Neural cell (in vitro differentiated cells): ENCODE measurements at regions not wholly inside any gene's neighbourhood (a gene's known extent, or its start where the extent isn't known, plus 50 kb on each side); places are given as distances from the start of the nearest gene placed in this dataset.
"Not testable (repeated sequence)": the region's sequence is repeated elsewhere in the genome, so short reads cannot be mapped to it uniquely, and the experiment has no call there.

Experiments used
- H2AFZ ChIP-seq: fragments of 200-600, 300-800 bp; sonication (generic), shearing (Covaris generic); 2 replicates; pipeline ENCODE4 v1.6.0; 2014; ENCODE audit warnings: low read depth, mild to moderate bottlenecking, antibody characterized with exemption, low read length, moderate library complexity
- H3F3A ChIP-seq: fragments of 200-600 bp; shearing (Covaris generic); 2 replicates; pipeline ENCODE4 v1.6.1; 2016; ENCODE audit warnings: mild to moderate bottlenecking, moderate library complexity, mixed read lengths, antibody characterized with exemption, low read length; ENCODE audit not compliant: insufficient read depth, poor library complexity, severe bottlenecking
- H3K27ac ChIP-seq: fragments of 200-600, 300-800 bp; sonication (generic), shearing (Covaris generic); 2 replicates; pipeline ENCODE4 v1.5.1; 2014; ENCODE audit warnings: mild to moderate bottlenecking, low read length, moderate library complexity
- H3K27me3 ChIP-seq: fragments of 300-800, 200-600 bp; sonication (generic), shearing (Covaris generic); 2 replicates; pipeline ENCODE4 v1.6.0; 2014; ENCODE audit warnings: mild to moderate bottlenecking, low read depth, low read length, moderate library complexity; ENCODE audit not compliant: insufficient read depth
- H3K36me3 ChIP-seq: fragments of 300-800, 200-600 bp; sonication (generic), shearing (Covaris generic); 2 replicates; pipeline ENCODE4 v1.5.1; 2014; ENCODE audit warnings: mild to moderate bottlenecking, antibody characterized with exemption, low read length, moderate library complexity; ENCODE audit not compliant: insufficient read depth
- H3K4me2 ChIP-seq: fragments of 300-800, 200-600 bp; sonication (generic), shearing (Covaris generic); 2 replicates; pipeline ENCODE4 v1.6.0; 2014; ENCODE audit warnings: mild to moderate bottlenecking, low read length
- H3K4me3 ChIP-seq: fragments of 300-800, 200-600 bp; sonication (generic), shearing (Covaris generic); 2 replicates; pipeline ENCODE4 v1.5.1; 2014; ENCODE audit warnings: mild to moderate bottlenecking, low read length, moderate library complexity
- H3K79me2 ChIP-seq: fragments of 200-600 bp; shearing (Covaris generic); replicated peaks from 2 replicates; pipeline ENCODE4 v1.6.0; 2014; ENCODE audit warnings: mild to moderate bottlenecking, low read length, moderate library complexity; ENCODE audit not compliant: insufficient read depth
- H3K9ac ChIP-seq: fragments of 300-800, 200-600 bp; sonication (generic), shearing (Covaris generic); 2 replicates; pipeline ENCODE4 v1.6.1; 2016; ENCODE audit warnings: mild to moderate bottlenecking, low read length, mixed read lengths
- H3K9me2 ChIP-seq: fragments of 200-600 bp; shearing (Covaris generic); 2 replicates; pipeline ENCODE4 v1.6.1; 2016; ENCODE audit warnings: mild to moderate bottlenecking, low read length, mixed read lengths; ENCODE audit not compliant: insufficient read depth
- H3K9me3 ChIP-seq: fragments of 200-600, 300-800 bp; sonication (generic), shearing (Covaris generic); 2 replicates; pipeline ENCODE4 v1.6.1; 2016; ENCODE audit warnings: mild to moderate bottlenecking, mixed run types, low read length, moderate library complexity, mixed read lengths
- H4K20me1 ChIP-seq: fragments of 200-600 bp; shearing (Covaris generic); 2 replicates; pipeline ENCODE4 v1.6.1; 2016; ENCODE audit warnings: mild to moderate bottlenecking, mixed run types; ENCODE audit not compliant: insufficient read depth
- EP300 ChIP-seq: fragments of 450-650 bp; conservative IDR thresholded peaks from 2 replicates; pipeline ENCODE4 v1.6.1; 2014; ENCODE audit warnings: antibody characterized with exemption, mild to moderate bottlenecking, moderate library complexity; ENCODE audit not compliant: poor library complexity, severe bottlenecking
- EZH2 ChIP-seq: fragments of 200-600, 300-800 bp; shearing (Covaris generic), sonication (generic); IDR thresholded peaks from 2 replicates; pipeline ENCODE4 v1.6.1; 2014; ENCODE audit warnings: antibody characterized with exemption, low read length, borderline replicate concordance, mild to moderate bottlenecking; ENCODE audit not compliant: insufficient read depth, poor library complexity, severe bottlenecking
- MXI1 ChIP-seq: fragments of 450-650 bp; conservative IDR thresholded peaks from 2 replicates; pipeline ENCODE4 v1.6.1; 2014; ENCODE audit warnings: antibody characterized with exemption, mild to moderate bottlenecking; ENCODE audit not compliant: poor library complexity, severe bottlenecking
- POLR2AphosphoS5 ChIP-seq: IDR thresholded peaks from 2 replicates; pipeline ENCODE4 v1.6.1; 2012
- RAD21 ChIP-seq: fragments of 450-650 bp; conservative IDR thresholded peaks from 2 replicates; pipeline ENCODE4 v1.6.1; 2014; ENCODE audit warnings: antibody characterized with exemption, mild to moderate bottlenecking, moderate library complexity
- REST ChIP-seq: IDR thresholded peaks from 2 replicates; pipeline ENCODE4 v1.6.1; 2012; ENCODE audit warnings: borderline replicate concordance
- SMC3 ChIP-seq: fragments of 450-650 bp; conservative IDR thresholded peaks from 2 replicates; pipeline ENCODE4 v1.6.1; 2014; ENCODE audit warnings: antibody characterized with exemption, mild to moderate bottlenecking, moderate library complexity; ENCODE audit not compliant: poor library complexity
- TAF1 ChIP-seq: IDR thresholded peaks from 2 replicates; pipeline ENCODE4 v1.6.1; 2012; ENCODE audit warnings: low read depth
- TF ChIP-seq, protein P1 (sequence below): fragments of 450-650 bp; IDR thresholded peaks from 2 replicates; pipeline ENCODE4 v1.5.1; 2014; ENCODE audit warnings: antibody characterized with exemption, mild to moderate bottlenecking, moderate library complexity; ENCODE audit not compliant: poor library complexity, severe bottlenecking

GRCh38 chrX:140249088-140249487 is 255.8 kb downstream of the SOX3 start:
- H4K20me1 ChIP-seq: no peaks in the 10 kb centered on the region
- no peak overlapping the region for H3K4me3 ChIP-seq
- H3K27me3 ChIP-seq: no peaks in the 10 kb centered on the region
- TF ChIP-seq EZH2 (no peak), REST (no peak), EP300 (no peak), MXI1 (no peak), SMC3 (no peak), TAF1 (no peak), POLR2AphosphoS5 (no peak), RAD21 (no peak)
- TF ChIP-seq, protein P1, sequence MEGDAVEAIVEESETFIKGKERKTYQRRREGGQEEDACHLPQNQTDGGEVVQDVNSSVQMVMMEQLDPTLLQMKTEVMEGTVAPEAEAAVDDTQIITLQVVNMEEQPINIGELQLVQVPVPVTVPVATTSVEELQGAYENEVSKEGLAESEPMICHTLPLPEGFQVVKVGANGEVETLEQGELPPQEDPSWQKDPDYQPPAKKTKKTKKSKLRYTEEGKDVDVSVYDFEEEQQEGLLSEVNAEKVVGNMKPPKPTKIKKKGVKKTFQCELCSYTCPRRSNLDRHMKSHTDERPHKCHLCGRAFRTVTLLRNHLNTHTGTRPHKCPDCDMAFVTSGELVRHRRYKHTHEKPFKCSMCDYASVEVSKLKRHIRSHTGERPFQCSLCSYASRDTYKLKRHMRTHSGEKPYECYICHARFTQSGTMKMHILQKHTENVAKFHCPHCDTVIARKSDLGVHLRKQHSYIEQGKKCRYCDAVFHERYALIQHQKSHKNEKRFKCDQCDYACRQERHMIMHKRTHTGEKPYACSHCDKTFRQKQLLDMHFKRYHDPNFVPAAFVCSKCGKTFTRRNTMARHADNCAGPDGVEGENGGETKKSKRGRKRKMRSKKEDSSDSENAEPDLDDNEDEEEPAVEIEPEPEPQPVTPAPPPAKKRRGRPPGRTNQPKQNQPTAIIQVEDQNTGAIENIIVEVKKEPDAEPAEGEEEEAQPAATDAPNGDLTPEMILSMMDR: no peak
- no peak overlapping the region for H3K27ac ChIP-seq
- H2AFZ ChIP-seq: no peak overlapping the region
- no peak overlapping the region for H3K9ac ChIP-seq
- no peaks in the 10 kb centered on the region for H3K9me3 ChIP-seq
- H3F3A ChIP-seq: no peaks in the 10 kb centered on the region
- H3K36me3 ChIP-seq: no peaks in the 10 kb centered on the region
- no peak overlapping the region for H3K4me2 ChIP-seq
- no peaks in the 10 kb centered on the region for H3K9me2 ChIP-seq
- H3K79me2 ChIP-seq: no peaks in the 10 kb centered on the region

DNA sequence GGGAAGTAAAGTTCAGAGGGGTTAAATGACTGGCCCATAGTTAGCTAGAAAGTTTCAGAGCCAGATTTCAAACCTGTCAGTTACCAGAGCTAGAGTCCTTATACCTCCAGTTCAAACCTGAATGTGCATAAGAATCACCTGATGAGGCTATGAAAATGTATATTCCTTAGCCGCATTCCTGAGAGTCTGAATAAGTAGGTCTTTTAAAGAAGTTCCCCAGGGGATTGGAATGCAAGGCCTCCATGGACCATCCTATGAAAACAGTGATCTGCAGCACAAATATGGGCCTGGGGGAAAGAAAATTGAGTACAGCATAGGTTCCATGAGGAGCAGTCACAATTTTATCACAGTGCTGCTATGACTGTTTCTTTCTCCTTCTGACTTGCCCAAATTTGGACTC is 263.9 kb upstream of the CXorf66 start:
- Histone ChIP-seq H3K9me3 (no peaks in the 10 kb centered on the region), H3K27me3 (no peaks in the 10 kb centered on the region), H4K20me1 (no peaks in the 10 kb centered on the region), H3F3A (no peaks in the 10 kb centered on the region), H3K36me3 (no peaks in the 10 kb centered on the region), H2AFZ (no peak overlapping the region), H3K27ac (no peak overlapping the region), H3K79me2 (no peaks in the 10 kb centered on the region), H3K4me2 (no peak overlapping the region), H3K9ac (no peak overlapping the region), H3K4me3 (no peak overlapping the region), H3K9me2 (no peaks in the 10 kb centered on the region)
- TF ChIP-seq POLR2AphosphoS5 (no peak), EZH2 (no peak), EP300 (no peak), MXI1 (no peak), REST (no peak), SMC3 (no peak), RAD21 (no peak), TAF1 (no peak)
- TF ChIP-seq, protein P1: no peak

- not testable (repeated sequence) for H2AFZ ChIP-seq, H3K4me3 ChIP-seq, H3K79me2 ChIP-seq, H4K20me1 ChIP-seq, H3K9me2 ChIP-seq, H3K27me3 ChIP-seq, H3K4me2 ChIP-seq, H3F3A ChIP-seq, H3K9me3 ChIP-seq, H3K27ac ChIP-seq, H3K9ac ChIP-seq, H3K36me3 ChIP-seq
Measured at GRCh38 chrX:140226037-140226436, 260.7 kb upstream of the CXorf66 start.
